IMR-90 (cell line): ENCODE measurements at regions not wholly inside any gene's neighbourhood (a gene's known extent, or its start where the extent isn't known, plus 50 kb on each side); places are given as distances from the start of the nearest gene placed in this dataset.

ENCODE experiments used
- ATAC-seq: fragments of 200-7000 bp; cut with Tn5 transposase; 2 replicates; pipeline ENCODE4 v1.9.1; 2020; ENCODE audit warnings: low read depth, mild to moderate bottlenecking, moderate library complexity
- BruUV-seq: library from RNA; stranded (reverse); fragments of 400-500 nt; replicated peaks from 2 replicates; lab custom pipeline; 2021; lab: Mats Ljungman, UMichigan
- CTCF ChIA-PET: fragments of 300-600 bp; formaldehyde crosslinking; extraction: SDS; loops from one replicate; lab custom pipeline; 2021; ENCODE audit warnings: antibody characterized with exemption; lab: Yijun Ruan, JAX
- POLR2A ChIA-PET: fragments of 300-600 bp; sonication (Branson Sonifier 250); formaldehyde crosslinking; loops from one replicate; lab custom pipeline; 2022; ENCODE audit warnings: antibody characterized with exemption; ENCODE audit not compliant: unreplicated experiment; lab: Charles Lee
- DNase-seq: peaks from one replicate; pipeline ENCODE4 v3.0.0; 2013
- H2AFZ ChIP-seq: replicated peaks from 2 replicates; pipeline ENCODE3; 2013; ENCODE audit warnings: low read length, mild to moderate bottlenecking; ENCODE audit not compliant: poor library complexity
- H2AK5ac ChIP-seq: 2 replicates; pipeline ENCODE4 v1.6.1; 2013; ENCODE audit warnings: low read depth, low read length, inconsistent platforms
- H2AK9ac ChIP-seq: replicated peaks from 2 replicates; pipeline ENCODE3; 2013; ENCODE audit warnings: mild to moderate bottlenecking, low read depth, low read length, moderate library complexity; ENCODE audit not compliant: poor library complexity
- H2BK120ac ChIP-seq: 2 replicates; pipeline ENCODE4 v1.6.1; 2013; ENCODE audit warnings: low read depth, low read length, inconsistent platforms
- H2BK15ac ChIP-seq: 3 replicates; pipeline ENCODE4 v1.6.1; 2013; ENCODE audit warnings: low read depth, low read length, inconsistent platforms
- H2BK20ac ChIP-seq: 2 replicates; pipeline ENCODE4 v1.6.1; 2013; ENCODE audit warnings: low read depth, mild to moderate bottlenecking, inconsistent platforms, low read length, moderate library complexity
- H2BK5ac ChIP-seq: 2 replicates; pipeline ENCODE4 v1.6.1; 2013; ENCODE audit warnings: mild to moderate bottlenecking, low read depth, low read length, inconsistent platforms; ENCODE audit not compliant: poor library complexity, severe bottlenecking
- H3K14ac ChIP-seq: replicated peaks from 2 replicates; pipeline ENCODE4 v1.6.1; 2013; ENCODE audit warnings: low read depth, low read length, inconsistent platforms
- H3K18ac ChIP-seq: 2 replicates; pipeline ENCODE4 v1.6.1; 2013; ENCODE audit warnings: low read depth, low read length, control low read depth
- H3K23ac ChIP-seq: 2 replicates; pipeline ENCODE4 v1.6.1; 2013; ENCODE audit warnings: low read depth, low read length, inconsistent platforms
- H3K27ac ChIP-seq: 2 replicates; pipeline ENCODE4 v1.5.1; 2013; ENCODE audit warnings: mild to moderate bottlenecking, control low read depth, low read length; ENCODE audit not compliant: insufficient read depth
- H3K27me3 ChIP-seq: 2 replicates; pipeline ENCODE4 v1.6.1; 2013; ENCODE audit warnings: low read length; ENCODE audit not compliant: control insufficient read depth, insufficient read depth
- H3K36me3 ChIP-seq: 2 replicates; pipeline ENCODE4 v1.6.1; 2013; ENCODE audit warnings: low read length, mixed read lengths; ENCODE audit not compliant: control insufficient read depth, insufficient read depth
- H3K4ac ChIP-seq: 2 replicates; pipeline ENCODE4 v1.6.1; 2013; ENCODE audit warnings: low read depth, low read length, inconsistent platforms
- H3K4me1 ChIP-seq: 2 replicates; pipeline ENCODE4 v1.6.1; 2013; ENCODE audit warnings: low read length, mixed read lengths; ENCODE audit not compliant: control insufficient read depth, insufficient read depth
- H3K4me2 ChIP-seq: 2 replicates; pipeline ENCODE4 v1.6.1; 2013; ENCODE audit warnings: low read depth, mild to moderate bottlenecking, control low read depth, low read length, moderate library complexity
- H3K4me3 ChIP-seq: 2 replicates; pipeline ENCODE4 v1.5.1; 2013; ENCODE audit warnings: low read depth, mild to moderate bottlenecking, control low read depth, low read length, moderate library complexity; ENCODE audit not compliant: insufficient read depth
- H3K56ac ChIP-seq: 2 replicates; pipeline ENCODE4 v1.6.1; 2013; ENCODE audit warnings: low read length, inconsistent platforms; ENCODE audit not compliant: insufficient read depth; ENCODE audit errors: extremely low read depth
- H3K79me1 ChIP-seq, 2 experiments: 2 replicates each; pipeline ENCODE4 v1.6.1; 2013; ENCODE audit warnings: low read length in 2 of 2, inconsistent platforms in 1 of 2, low read depth in 1 of 2
- H3K9ac ChIP-seq: 2 replicates; pipeline ENCODE4 v1.6.1; 2013; ENCODE audit warnings: low read depth, low read length, control low read depth
- H3K9me1 ChIP-seq: 2 replicates; pipeline ENCODE4 v1.6.1; 2013; ENCODE audit warnings: low read length, inconsistent platforms; ENCODE audit not compliant: insufficient read depth
- H3K9me3 ChIP-seq: 2 replicates; pipeline ENCODE4 v1.6.1; 2013; ENCODE audit warnings: low read length; ENCODE audit not compliant: control insufficient read depth, insufficient read depth
- H4K20me1 ChIP-seq: 2 replicates; pipeline ENCODE4 v1.6.1; 2013; ENCODE audit warnings: low read length, inconsistent platforms; ENCODE audit not compliant: insufficient read depth
- H4K5ac ChIP-seq: 2 replicates; pipeline ENCODE4 v1.6.1; 2013; ENCODE audit warnings: mild to moderate bottlenecking, low read depth, low read length, control low read depth
- H4K8ac ChIP-seq, 2 experiments: 2 replicates each; pipeline ENCODE4 v1.6.1; 2013; ENCODE audit warnings: low read depth in 2 of 2, low read length in 2 of 2, control low read depth in 1 of 2, inconsistent platforms in 1 of 2
- H4K91ac ChIP-seq: 2 replicates; pipeline ENCODE4 v1.6.1; 2013; ENCODE audit warnings: low read depth, low read length, inconsistent platforms; ENCODE audit not compliant: insufficient read depth
- BHLHE40 ChIP-seq: fragments of 150-350 bp; IDR thresholded peaks from 2 replicates; pipeline ENCODE4 v1.6.1; 2016; ENCODE audit warnings: mild to moderate bottlenecking, low read depth, low read length
- CEBPB ChIP-seq: IDR thresholded peaks from 2 replicates; pipeline ENCODE4 v1.6.1; 2012; ENCODE audit warnings: low read depth, low read length, improper control_type of control experiment
- CHD1 ChIP-seq: IDR thresholded peaks from 2 replicates; pipeline ENCODE4 v1.6.1; 2012; ENCODE audit warnings: low read depth, low read length, improper control_type of control experiment
- FOS ChIP-seq: fragments of 150-350 bp; IDR thresholded peaks from 2 replicates; pipeline ENCODE4 v1.6.1; 2016; ENCODE audit warnings: low read depth, low read length
- MAFK ChIP-seq: IDR thresholded peaks from 2 replicates; pipeline ENCODE4 v1.6.1; 2012; ENCODE audit warnings: low read depth, low read length, improper control_type of control experiment
- MAZ ChIP-seq: IDR thresholded peaks from 2 replicates; pipeline ENCODE4 v1.6.1; 2012; ENCODE audit warnings: low read depth, mild to moderate bottlenecking, low read length, improper control_type of control experiment, moderate library complexity, borderline replicate concordance
- NFE2L2 ChIP-seq: fragments of 150-350 bp; IDR thresholded peaks from 2 replicates; pipeline ENCODE4 v1.6.1; 2016; ENCODE audit warnings: low read depth, mild to moderate bottlenecking, low read length
- POLR2A ChIP-seq: IDR thresholded peaks from 2 replicates; pipeline ENCODE4 v1.6.1; 2012; ENCODE audit warnings: mild to moderate bottlenecking, low read depth, low read length
- RAD21 ChIP-seq: IDR thresholded peaks from 2 replicates; pipeline ENCODE4 v1.6.1; 2012; ENCODE audit warnings: low read length, improper control_type of control experiment
- RCOR1 ChIP-seq: IDR thresholded peaks from 2 replicates; pipeline ENCODE4 v1.6.1; 2012; ENCODE audit warnings: mild to moderate bottlenecking, low read length, improper control_type of control experiment; ENCODE audit not compliant: insufficient replicate concordance
- RFX5 ChIP-seq: IDR thresholded peaks from 2 replicates; pipeline ENCODE4 v1.8.0; 2012; ENCODE audit warnings: low read depth, mild to moderate bottlenecking, low read length, moderate library complexity
- SMC3 ChIP-seq: fragments of 150-350 bp; IDR thresholded peaks from 2 replicates; pipeline ENCODE4 v1.6.1; 2016; ENCODE audit warnings: low read depth, mild to moderate bottlenecking, antibody characterized with exemption, low read length, moderate library complexity
- WGBS, 2 experiments: methylation state at CpG; one replicate each; pipeline versions ENCODE4 v1.1.5 to v1.1.7; 2013; ENCODE audit warnings: missing lambda C conversion rate in 2 of 2; ENCODE audit not compliant: insufficient read length in 1 of 2; ENCODE audit errors: extremely low coverage in 2 of 2; 5-methylcytosine and 5-hydroxymethylcytosine counted together
- dilution Hi-C: fragments of 300-500 bp; cut with HindIII; formaldehyde crosslinking; loops from one replicate; pipeline ENCODE4 v1.14.3; 2018; ENCODE audit warnings: low sequenced_read_pairs; ENCODE audit not compliant: unreplicated experiment
- in situ Hi-C: fragments of 300-500 bp; cut with MboI; formaldehyde crosslinking; loops from 3 replicates; pipeline ENCODE4 v1.14.3; 2019; ENCODE audit warnings: low sequenced_read_pairs, inconsistent platforms, mixed read lengths
- intact Hi-C: fragments of 100-400 bp; cut with micrococcal nuclease; formaldehyde crosslinking; loops from 2 replicates; pipeline ENCODE4 v1.10.0; 2022
- TF ChIP-seq, protein P1 (sequence below): conservative IDR thresholded peaks from 2 replicates; pipeline ENCODE4 v1.5.1; 2012; ENCODE audit warnings: mild to moderate bottlenecking, low read depth, low read length, improper control_type of control experiment
- TF ChIP-seq, protein P2 (sequence below): fragments of 150-350 bp; IDR thresholded peaks from 2 replicates; pipeline ENCODE4 v1.6.1; 2016; ENCODE audit warnings: low read depth, mild to moderate bottlenecking, low read length, moderate library complexity, borderline replicate concordance

DNA sequence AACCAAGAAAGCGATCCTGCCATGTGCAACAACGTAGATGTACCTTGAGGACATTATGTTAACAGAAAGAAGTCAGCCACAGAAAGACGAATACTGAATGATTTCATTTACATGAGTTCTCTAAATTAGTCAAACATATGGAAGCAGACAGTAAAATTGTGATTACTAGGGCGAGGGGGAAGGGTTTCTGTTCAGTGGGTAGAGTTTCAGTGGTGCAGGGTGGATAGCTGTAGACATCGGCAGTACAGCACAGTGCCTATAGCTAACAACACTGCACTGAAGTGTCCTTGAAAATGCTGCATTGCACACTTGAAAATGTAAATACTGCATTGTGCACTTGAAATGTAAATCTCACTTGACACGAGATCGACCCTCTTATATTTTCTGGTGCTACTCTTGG, 275.3 kb downstream of the GALR1 start:
- CTCF ChIA-PET, result no interaction called here
- dilution Hi-C loops, result no loop called here
- Histone ChIP-seq H3K36me3 (no peaks in the 10 kb centered on the region), H4K91ac (no peak overlapping the region), H4K8ac (no peak overlapping the region), H2AK5ac (no peak overlapping the region), H3K4ac (no peak overlapping the region), H4K5ac (no peak overlapping the region), H2BK15ac (no peak overlapping the region), H3K4me2 (no peak overlapping the region), H3K14ac (no peak overlapping the region), H3K4me3 (no peak overlapping the region), H2AK9ac (no peak overlapping the region), H3K18ac (no peak overlapping the region), H3K79me1 (no peaks in the 10 kb centered on the region), H3K56ac (no peak overlapping the region), H4K20me1 (no peaks in the 10 kb centered on the region), H3K4me1 (no peaks in the 10 kb centered on the region), H3K9me3 (peaks cover 26% of the 10 kb centered on the region), H2AFZ (no peak overlapping the region), H3K27me3 (no peaks in the 10 kb centered on the region), H3K23ac (no peak overlapping the region), H3K9me1 (no peaks in the 10 kb centered on the region), H2BK20ac (no peak overlapping the region), H3K27ac (no peak overlapping the region), H2BK5ac (no peak overlapping the region), H2BK120ac (no peak overlapping the region), H3K9ac (no peak overlapping the region)
- WGBS, 2 experiments, result 50% methylated on average over 1 of the region's 7 CpGs; no CpG with 5 or more reads in 1 of the 2 experiments
- in situ Hi-C loops, result no loop called here
- POLR2A ChIA-PET, result no interaction called here
- TF ChIP-seq NFE2L2 (no peak), RCOR1 (no peak), RAD21 (no peak), CEBPB (no peak), RFX5 (no peak), BHLHE40 (no peak), POLR2A (no peak), SMC3 (no peak), FOS (no peak), CHD1 (no peak), MAZ (no peak), MAFK (no peak)
- TF ChIP-seq, protein P1, sequence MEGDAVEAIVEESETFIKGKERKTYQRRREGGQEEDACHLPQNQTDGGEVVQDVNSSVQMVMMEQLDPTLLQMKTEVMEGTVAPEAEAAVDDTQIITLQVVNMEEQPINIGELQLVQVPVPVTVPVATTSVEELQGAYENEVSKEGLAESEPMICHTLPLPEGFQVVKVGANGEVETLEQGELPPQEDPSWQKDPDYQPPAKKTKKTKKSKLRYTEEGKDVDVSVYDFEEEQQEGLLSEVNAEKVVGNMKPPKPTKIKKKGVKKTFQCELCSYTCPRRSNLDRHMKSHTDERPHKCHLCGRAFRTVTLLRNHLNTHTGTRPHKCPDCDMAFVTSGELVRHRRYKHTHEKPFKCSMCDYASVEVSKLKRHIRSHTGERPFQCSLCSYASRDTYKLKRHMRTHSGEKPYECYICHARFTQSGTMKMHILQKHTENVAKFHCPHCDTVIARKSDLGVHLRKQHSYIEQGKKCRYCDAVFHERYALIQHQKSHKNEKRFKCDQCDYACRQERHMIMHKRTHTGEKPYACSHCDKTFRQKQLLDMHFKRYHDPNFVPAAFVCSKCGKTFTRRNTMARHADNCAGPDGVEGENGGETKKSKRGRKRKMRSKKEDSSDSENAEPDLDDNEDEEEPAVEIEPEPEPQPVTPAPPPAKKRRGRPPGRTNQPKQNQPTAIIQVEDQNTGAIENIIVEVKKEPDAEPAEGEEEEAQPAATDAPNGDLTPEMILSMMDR, result no peak
- TF ChIP-seq, protein P2, sequence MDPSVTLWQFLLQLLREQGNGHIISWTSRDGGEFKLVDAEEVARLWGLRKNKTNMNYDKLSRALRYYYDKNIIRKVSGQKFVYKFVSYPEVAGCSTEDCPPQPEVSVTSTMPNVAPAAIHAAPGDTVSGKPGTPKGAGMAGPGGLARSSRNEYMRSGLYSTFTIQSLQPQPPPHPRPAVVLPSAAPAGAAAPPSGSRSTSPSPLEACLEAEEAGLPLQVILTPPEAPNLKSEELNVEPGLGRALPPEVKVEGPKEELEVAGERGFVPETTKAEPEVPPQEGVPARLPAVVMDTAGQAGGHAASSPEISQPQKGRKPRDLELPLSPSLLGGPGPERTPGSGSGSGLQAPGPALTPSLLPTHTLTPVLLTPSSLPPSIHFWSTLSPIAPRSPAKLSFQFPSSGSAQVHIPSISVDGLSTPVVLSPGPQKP, result no peak
- no TSS peak for BruUV-seq
- intact Hi-C loops, result no loop called here
- ATAC-seq, result no peak
- DNase-seq, result no peak
